Naive thymus-derived CD4-positive, alpha-beta T cell (primary cell): ENCODE measurements at regions not wholly inside any gene's neighbourhood (a gene's known extent, or its start where the extent isn't known, plus 50 kb on each side); places are given as distances from the start of the nearest gene placed in this dataset.

Experiments
- ATAC-seq: fragments of 150-1000 bp; cut with Tn5 transposase; 2 replicates; pipeline ENCODE4 v1.10.0; 2021; ENCODE audit warnings: mild to moderate bottlenecking, moderate library complexity
- CTCF ChIA-PET: fragments of 350-600 bp; sonication (Branson Sonifier 250); formaldehyde crosslinking; loops from one replicate; lab custom pipeline; 2021; ENCODE audit warnings: antibody characterized with exemption; lab: Charles Lee
- POLR2A ChIA-PET: fragments of 350-600 bp; sonication (Branson Sonifier 250); formaldehyde crosslinking; loops from one replicate; lab custom pipeline; 2021; ENCODE audit warnings: antibody characterized with exemption, inconsistent platforms; lab: Charles Lee
- DNase-seq, 9 donors: peaks; one replicate each; pipeline versions ENCODE4 v3.0.0 to v3.0.0-alpha.2; 2020 to 2022; ENCODE audit warnings: mixed read lengths in 1 of 9
- H3K27ac ChIP-seq: one replicate; pipeline ENCODE4 v1.7.0; 2013; ENCODE audit warnings: mild to moderate bottlenecking, low read depth, low read length, moderate library complexity
- H3K27me3 ChIP-seq, 2 donors: one replicate each; pipeline ENCODE4 v1.7.0; 2013; ENCODE audit warnings: low read length in 2 of 2, mild to moderate bottlenecking in 2 of 2, moderate library complexity in 2 of 2; ENCODE audit not compliant: control insufficient read depth in 2 of 2, insufficient read depth in 2 of 2
- H3K36me3 ChIP-seq, 3 experiments: 1 replicate in 2 of 3; 2 replicates in 1 of 3; pipeline ENCODE4 v1.7.0; 2013; ENCODE audit warnings: low read length in 3 of 3, mild to moderate bottlenecking in 3 of 3, moderate library complexity in 1 of 3; ENCODE audit not compliant: insufficient read depth in 3 of 3, control insufficient read depth in 2 of 3
- H3K4me1 ChIP-seq, 2 donors: one replicate each; pipeline ENCODE4 v1.7.0; 2013; ENCODE audit warnings: low read length in 2 of 2, mild to moderate bottlenecking in 2 of 2, moderate library complexity in 1 of 2; ENCODE audit not compliant: control insufficient read depth in 2 of 2, insufficient read depth in 2 of 2
- H3K4me3 ChIP-seq: 2 replicates; pipeline ENCODE4 v1.7.0; 2013; ENCODE audit warnings: mild to moderate bottlenecking, low read length
- H3K9me3 ChIP-seq, 3 experiments: 1 replicate in 2 of 3; 2 replicates in 1 of 3; pipeline ENCODE4 v1.7.0; 2013; ENCODE audit warnings: low read length in 3 of 3; ENCODE audit not compliant: control insufficient read depth in 2 of 3
- H3K27ac Mint-ChIP-seq, 9 donors: one replicate each; pipeline ENCODE4 v1.8.0; 2020 to 2022; ENCODE audit warnings: mixed read lengths in 9 of 9, mild to moderate bottlenecking in 8 of 9, moderate library complexity in 5 of 9, inconsistent platforms in 2 of 9
- H3K27me3 Mint-ChIP-seq, 5 donors: one replicate each; pipeline ENCODE4 v1.8.0; 2021 to 2022; ENCODE audit warnings: mixed read lengths in 5 of 5, mild to moderate bottlenecking in 1 of 5
- H3K36me3 Mint-ChIP-seq, 5 donors: one replicate each; pipeline ENCODE4 v1.8.0; 2020 to 2022; ENCODE audit warnings: mixed read lengths in 5 of 5, mild to moderate bottlenecking in 3 of 5, inconsistent platforms in 1 of 5
- H3K4me1 Mint-ChIP-seq, 7 donors: one replicate each; pipeline ENCODE4 v1.8.0; 2020 to 2022; ENCODE audit warnings: mixed read lengths in 7 of 7, mild to moderate bottlenecking in 3 of 7, inconsistent platforms in 1 of 7
- H3K4me3 Mint-ChIP-seq, 10 donors: one replicate each; pipeline ENCODE4 v1.8.0; 2020 to 2022; ENCODE audit warnings: mild to moderate bottlenecking in 10 of 10, mixed read lengths in 10 of 10, moderate library complexity in 6 of 10, inconsistent platforms in 2 of 10
- H3K9me3 Mint-ChIP-seq, 11 donors: one replicate each; pipeline ENCODE4 v1.8.0; 2020 to 2022; ENCODE audit warnings: mixed read lengths in 11 of 11, mild to moderate bottlenecking in 4 of 11, inconsistent platforms in 1 of 11, moderate library complexity in 1 of 11
- intact Hi-C, 2 donors: fragments of 100-400 bp; cut with micrococcal nuclease; formaldehyde crosslinking; loops; one replicate each; pipeline ENCODE4 v1.15.1; 2023

DNA sequence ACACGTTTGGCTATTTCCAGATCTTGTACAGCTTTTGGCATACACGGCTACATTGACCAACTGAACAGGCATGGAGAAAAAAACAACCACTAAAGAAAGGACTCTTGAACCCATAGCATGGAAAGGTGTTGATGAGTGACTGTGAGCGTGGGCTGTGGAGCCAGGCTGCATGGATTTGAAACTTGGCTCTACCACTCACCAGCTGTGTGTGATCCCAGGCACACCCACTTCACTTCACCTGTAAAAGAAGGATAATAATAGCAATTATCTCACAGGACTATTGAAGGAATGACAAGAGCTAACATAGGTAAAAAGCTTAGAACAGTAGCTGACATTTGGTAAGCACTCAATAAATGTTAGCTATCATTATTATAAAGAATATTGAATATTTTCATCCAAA is 301.7 kb upstream of the CPEB2 start:
- Histone ChIP-seq H3K4me1 (no peaks in the 10 kb centered on the region), H3K4me3 (no peak overlapping the region), H3K36me3 (no peaks in the 10 kb centered on the region), H3K9me3 (no peaks in the 10 kb centered on the region), H3K27ac (no peak overlapping the region), H3K27me3 (no peaks in the 10 kb centered on the region)
- no peak overlapping the region for H3K27ac Mint-ChIP-seq
- no peaks in the 10 kb centered on the region for H3K36me3 Mint-ChIP-seq
- CTCF ChIA-PET, result no interaction called here
- H3K9me3 Mint-ChIP-seq, result no peaks in the 10 kb centered on the region
- DNase-seq (no peak), ATAC-seq (no peak)
- no peak overlapping the region for H3K4me3 Mint-ChIP-seq
- POLR2A ChIA-PET, result no interaction called here
- peaks cover 0 to 20% (median 13%) of the 10 kb centered on the region in 5 donors for H3K27me3 Mint-ChIP-seq
- intact Hi-C loops, result no loop called here
- no peaks in the 10 kb centered on the region for H3K4me1 Mint-ChIP-seq

DNA sequence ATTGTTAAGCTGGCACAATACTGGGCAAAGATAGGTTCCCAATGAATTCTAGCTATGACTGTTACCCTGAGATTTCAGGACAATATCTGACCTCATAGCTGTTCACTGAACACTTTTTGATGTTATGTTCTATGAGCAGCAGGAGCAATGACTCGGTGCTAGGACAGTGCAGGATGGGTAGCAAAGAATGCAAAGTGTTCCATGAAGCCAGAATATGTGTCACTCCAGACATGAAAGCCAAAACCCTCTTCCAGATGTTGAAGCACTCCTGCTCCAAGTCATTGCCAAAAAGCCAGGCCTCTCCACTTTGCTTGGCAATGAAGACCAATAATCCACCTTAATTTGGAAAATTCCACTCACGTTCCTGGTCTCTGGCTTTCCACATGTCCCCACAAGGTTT is 300.9 kb upstream of the CPEB2 start:
- no peak overlapping the region for H3K27ac ChIP-seq
- no peaks in the 10 kb centered on the region for H3K4me1 ChIP-seq
- Mint-ChIP-seq H3K9me3 (no peaks in the 10 kb centered on the region), H3K27me3 (peaks cover 0 to 17% (median 8%) of the 10 kb centered on the region in 5 donors), H3K4me1 (no peaks in the 10 kb centered on the region), H3K27ac (no peak overlapping the region), H3K36me3 (no peaks in the 10 kb centered on the region), H3K4me3 (no peak overlapping the region)
- H3K36me3 ChIP-seq, result no peaks in the 10 kb centered on the region
- no peak overlapping the region for H3K4me3 ChIP-seq
- POLR2A ChIA-PET, result no interaction called here
- DNase-seq, result no peak
- H3K9me3 ChIP-seq, result no peaks in the 10 kb centered on the region
- intact Hi-C loops, result no loop called here
- no peaks in the 10 kb centered on the region for H3K27me3 ChIP-seq
- ATAC-seq, result no peak
- CTCF ChIA-PET, result no interaction called here

DNA sequence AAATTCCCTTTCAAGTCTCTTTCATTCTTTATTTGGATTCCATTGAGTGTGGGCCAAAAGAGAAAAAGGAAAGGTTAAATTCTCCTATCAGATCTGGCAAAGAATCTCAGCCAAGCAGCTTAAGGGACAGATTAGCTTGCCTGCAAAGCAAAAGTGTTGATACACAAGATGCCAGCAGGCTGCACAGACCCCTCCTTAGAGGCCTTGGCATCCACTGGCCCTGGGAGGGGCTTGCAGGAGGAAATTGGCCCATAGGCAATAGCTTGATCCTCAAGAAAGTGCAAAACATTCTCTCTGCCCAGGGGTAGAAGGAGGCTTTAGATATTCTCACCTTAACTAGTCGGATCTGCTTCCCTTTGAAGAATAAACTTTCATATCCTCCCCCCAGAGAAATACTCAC is 300.4 kb upstream of the CPEB2 start:
- Histone ChIP-seq H3K36me3 (no peaks in the 10 kb centered on the region), H3K27me3 (no peaks in the 10 kb centered on the region), H3K4me3 (no peak overlapping the region), H3K27ac (no peak overlapping the region), H3K9me3 (no peaks in the 10 kb centered on the region), H3K4me1 (no peaks in the 10 kb centered on the region)
- no peak for ATAC-seq
- ChIA-PET CTCF (no interaction called here), POLR2A (no interaction called here)
- DNase-seq, result no peak
- Mint-ChIP-seq H3K27me3 (peaks cover 0 to 13% (median 8%) of the 10 kb centered on the region in 5 donors), H3K4me1 (no peaks in the 10 kb centered on the region), H3K36me3 (no peaks in the 10 kb centered on the region), H3K4me3 (no peak overlapping the region), H3K9me3 (no peaks in the 10 kb centered on the region), H3K27ac (no peak overlapping the region)
- intact Hi-C loops, result no loop called here

DNA sequence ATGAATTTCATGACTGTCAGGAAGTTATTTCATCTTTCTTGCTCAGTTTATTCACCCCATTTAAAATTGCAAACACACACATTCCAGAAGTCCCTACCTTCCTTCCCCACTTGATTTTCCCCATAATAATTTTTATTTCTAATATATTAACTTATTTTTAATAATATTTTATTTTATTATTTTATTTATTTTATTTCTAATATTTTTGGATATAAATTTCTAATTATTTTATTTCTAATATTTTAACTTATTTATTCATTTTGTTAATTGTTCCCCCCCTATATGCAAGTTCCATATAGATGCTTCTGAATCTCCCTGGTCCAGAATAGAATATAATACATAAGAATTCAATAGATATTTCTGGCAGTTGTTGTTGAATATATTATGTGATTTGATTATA is 293.7 kb upstream of the CPEB2 start:
- ChIA-PET POLR2A (no interaction called here), CTCF (no interaction called here)
- no peak overlapping the region for H3K27ac ChIP-seq
- H3K36me3 Mint-ChIP-seq, result no peaks in the 10 kb centered on the region
- DNase-seq (no peak), ATAC-seq (no peak)
- H3K4me3 ChIP-seq, result no peak overlapping the region
- H3K36me3 ChIP-seq, result no peaks in the 10 kb centered on the region
- intact Hi-C loops, result no loop called here
- no peak overlapping the region for H3K4me3 Mint-ChIP-seq
- H3K27ac Mint-ChIP-seq, result no peak overlapping the region
- no peaks in the 10 kb centered on the region for H3K9me3 Mint-ChIP-seq
- no peaks in the 10 kb centered on the region for H3K9me3 ChIP-seq
- peaks cover 3 to 26% (median 8%) of the 10 kb centered on the region in 5 donors for H3K27me3 Mint-ChIP-seq
- no peaks in the 10 kb centered on the region for H3K4me1 Mint-ChIP-seq
- H3K27me3 ChIP-seq, result no peaks in the 10 kb centered on the region
- no peaks in the 10 kb centered on the region for H3K4me1 ChIP-seq

DNA sequence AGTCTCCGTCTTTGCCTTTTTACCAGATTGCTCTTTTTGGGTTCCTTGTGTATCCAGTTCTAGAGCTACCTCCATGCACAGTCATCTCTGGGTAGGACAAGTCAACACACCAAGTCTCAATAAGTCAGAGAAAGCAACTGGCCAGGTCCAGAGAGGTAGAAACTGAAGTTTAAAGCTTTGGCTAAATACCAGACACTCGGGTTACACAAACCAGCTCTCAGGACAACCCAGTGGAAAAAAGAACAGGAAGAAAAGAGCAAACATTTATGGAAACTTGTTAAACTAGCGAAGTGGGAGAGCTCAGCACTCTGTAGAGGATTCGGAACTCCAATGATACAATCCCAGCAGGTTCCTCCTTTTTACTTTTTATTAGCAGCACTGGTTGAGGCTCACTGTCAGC is 291.0 kb upstream of the CPEB2 start:
- H3K4me1 ChIP-seq, result no peaks in the 10 kb centered on the region
- no peak overlapping the region for H3K4me3 Mint-ChIP-seq
- no peaks in the 10 kb centered on the region for H3K36me3 ChIP-seq
- ChIA-PET POLR2A (no interaction called here), CTCF (no interaction called here)
- H3K9me3 ChIP-seq, result no peaks in the 10 kb centered on the region
- no peaks in the 10 kb centered on the region for H3K36me3 Mint-ChIP-seq
- H3K4me1 Mint-ChIP-seq, result no peaks in the 10 kb centered on the region
- intact Hi-C loops, result no loop called here
- no peak overlapping the region for H3K27ac Mint-ChIP-seq
- H3K4me3 ChIP-seq, result no peak overlapping the region
- H3K27me3 ChIP-seq, result no peaks in the 10 kb centered on the region
- H3K9me3 Mint-ChIP-seq, result no peaks in the 10 kb centered on the region
- ATAC-seq (no peak), DNase-seq (no peak)
- peaks cover 3 to 18% (median 8%) of the 10 kb centered on the region in 5 donors for H3K27me3 Mint-ChIP-seq
- no peak overlapping the region for H3K27ac ChIP-seq

DNA sequence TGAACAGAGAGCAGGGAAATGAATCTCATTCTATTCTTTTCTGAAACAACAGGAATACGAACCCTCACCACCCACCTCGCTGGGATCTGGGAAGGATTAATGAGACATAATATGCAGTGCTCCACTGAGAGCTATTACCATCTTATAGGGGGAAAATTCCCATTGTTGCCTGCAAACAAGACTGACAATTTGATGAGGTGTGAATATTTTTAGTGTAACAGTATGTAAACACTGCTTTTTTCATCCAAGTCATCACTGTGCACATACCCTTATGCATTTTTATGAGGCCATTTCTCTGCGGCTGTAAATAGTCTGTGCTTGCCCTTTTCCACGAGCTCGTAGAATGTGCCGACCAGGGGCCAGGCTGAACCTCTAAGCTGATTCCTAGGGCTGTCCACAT is 285.6 kb upstream of the CPEB2 start:
- ATAC-seq, result no peak
- no peaks in the 10 kb centered on the region for H3K9me3 ChIP-seq
- intact Hi-C loops, result no loop called here
- no peak overlapping the region for H3K27ac ChIP-seq
- Mint-ChIP-seq H3K27me3 (peaks cover 0 to 23% (median 15%) of the 10 kb centered on the region in 5 donors), H3K9me3 (peaks cover 0 to 8% (median 5%) of the 10 kb centered on the region in 11 donors), H3K4me3 (no peak overlapping the region), H3K4me1 (no peaks in the 10 kb centered on the region), H3K36me3 (no peaks in the 10 kb centered on the region), H3K27ac (no peak overlapping the region)
- ChIA-PET CTCF (no interaction called here), POLR2A (no interaction called here)
- no peak for DNase-seq
- H3K4me3 ChIP-seq, result no peak overlapping the region
- H3K27me3 ChIP-seq, result no peaks in the 10 kb centered on the region
- H3K36me3 ChIP-seq, result no peaks in the 10 kb centered on the region
- no peaks in the 10 kb centered on the region for H3K4me1 ChIP-seq

DNA sequence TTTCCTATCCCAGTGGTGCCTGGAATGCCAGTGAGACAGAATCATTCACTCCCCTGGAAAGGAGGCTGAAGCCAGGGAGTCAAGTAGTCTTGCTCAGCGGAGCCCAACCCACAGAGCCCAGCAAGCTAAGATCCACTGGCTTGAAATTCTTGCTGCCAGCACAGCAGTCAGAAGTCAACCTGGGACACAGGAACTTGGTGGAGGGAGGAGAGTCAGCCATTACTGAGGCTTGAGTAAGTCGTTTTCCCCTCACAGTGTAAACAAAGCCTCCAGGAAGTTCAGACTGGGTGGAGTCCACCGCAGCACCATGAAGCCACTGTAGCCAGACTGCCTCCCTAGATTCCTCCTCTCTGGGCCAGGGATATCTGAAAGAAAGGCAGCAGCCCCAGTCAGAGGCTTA is 283.2 kb upstream of the CPEB2 start:
- Histone ChIP-seq H3K4me1 (no peaks in the 10 kb centered on the region), H3K36me3 (no peaks in the 10 kb centered on the region), H3K4me3 (no peak overlapping the region), H3K9me3 (no peaks in the 10 kb centered on the region), H3K27me3 (no peaks in the 10 kb centered on the region), H3K27ac (no peak overlapping the region)
- intact Hi-C loops, result no loop called here
- DNase-seq (no peak), ATAC-seq (no peak)
- peaks cover 0 to 10% (median 6%) of the 10 kb centered on the region in 11 donors for H3K9me3 Mint-ChIP-seq
- POLR2A ChIA-PET, result no interaction called here
- H3K27me3 Mint-ChIP-seq, result peaks cover 0 to 36% (median 16%) of the 10 kb centered on the region in 5 donors
- CTCF ChIA-PET, result no interaction called here
- no peaks in the 10 kb centered on the region for H3K36me3 Mint-ChIP-seq
- H3K27ac Mint-ChIP-seq, result no peak overlapping the region
- H3K4me3 Mint-ChIP-seq, result no peak overlapping the region
- H3K4me1 Mint-ChIP-seq, result no peaks in the 10 kb centered on the region
